Esophagus muscularis mucosa (tissue), 3 donors: ENCODE measurements at regions not wholly inside any gene's neighbourhood (a gene's known extent, or its start where the extent isn't known, plus 50 kb on each side); places are given as distances from the start of the nearest gene placed in this dataset.

Experiments used
- CTCF ChIP-seq, 3 experiments: fragments of 200-600 bp in 2 of 3; fragments of 450-650 bp in 1 of 3; sonication (generic) in 2 of 3; IDR thresholded peaks; one replicate each; pipeline ENCODE4 v1.5.1; 2017 to 2019; ENCODE audit warnings: antibody characterized with exemption in 3 of 3, mild to moderate bottlenecking in 2 of 3, moderate library complexity in 1 of 3
- POLR2A ChIP-seq: fragments of 450-650 bp; IDR thresholded peaks from one replicate; pipeline ENCODE4 v1.6.1; 2017; ENCODE audit warnings: antibody characterized with exemption, moderate library complexity, mild to moderate bottlenecking, low read depth

GRCh38 chr3:168975576-168975975, 687.9 kb downstream of the MECOM start:
- no peak for TF ChIP-seq CTCF (IDR thresholded peaks at IDR 0.05)
- TF ChIP-seq POLR2A: no peak
